ENCODE measurements at regions not wholly inside any gene's neighbourhood (a gene's known extent, or its start where the extent isn't known, plus 50 kb on each side); places are given as distances from the start of the nearest gene placed in this dataset.
A peak's percentile ranks its signal among the peaks of the same experiment; 100 is the strongest.

GRCh38 chr2:45259138-45259537 is 249.9 kb upstream of the SIX2 start:
- WGBS = 42% methylated on average over 8 of the region's 8 CpGs
- Histone ChIP-seq H3K27ac (ENCODE audit: low read depth in 1 of 2, low read length in 2 of 2) (no peak overlapping the region), H3K9me3 (ENCODE audit: control insufficient read depth in 4 of 4, low read length in 3 of 4) (no peaks in the 10 kb centered on the region), H3K9ac (ENCODE audit: low read depth in 1 of 2, low read length in 2 of 2) (no peak overlapping the region), H3K4me1 (ENCODE audit: control insufficient read depth in 4 of 4, insufficient read depth in 4 of 4, low read length in 3 of 4) (peaks cover 4 to 54% (median 44%) of the 10 kb centered on the region in 4 donors), H3K27me3 (ENCODE audit: control insufficient read depth in 4 of 4, insufficient read depth in 4 of 4, low read length in 3 of 4) (no peaks in the 10 kb centered on the region), H3K36me3 (ENCODE audit: control insufficient read depth in 4 of 4, insufficient read depth in 3 of 4, low read depth in 1 of 4, low read length in 3 of 4) (no peaks in the 10 kb centered on the region), H3K4me3 (ENCODE audit: low read depth in 1 of 3, low read length in 3 of 3) (no peak overlapping the region)
- no peak for TF ChIP-seq RXRA (IDR thresholded peaks at IDR 0.05)
- no peak for TF ChIP-seq RAD21 (IDR thresholded peaks at IDR 0.05)
- TF ChIP-seq ATF3 (IDR thresholded peaks at IDR 0.05) = no peak
- TF ChIP-seq, protein P1, sequence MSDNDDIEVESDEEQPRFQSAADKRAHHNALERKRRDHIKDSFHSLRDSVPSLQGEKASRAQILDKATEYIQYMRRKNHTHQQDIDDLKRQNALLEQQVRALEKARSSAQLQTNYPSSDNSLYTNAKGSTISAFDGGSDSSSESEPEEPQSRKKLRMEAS (IDR thresholded peaks at IDR 0.05) = no peak
- TF ChIP-seq HNF4G (IDR thresholded peaks at IDR 0.05) = no peak
- no peak for TF ChIP-seq FOXA1 (IDR thresholded peaks at IDR 0.05)
- no peak for TF ChIP-seq JUND (IDR thresholded peaks at IDR 0.05)
- DNase-seq (ENCODE audit: low spot score) = peak; percentile 31

- H3K4me3 ChIP-seq (ENCODE audit: low read depth in 1 of 3, low read length in 3 of 3) = no peak overlapping the region
- no peaks in the 10 kb centered on the region for H3K9me3 ChIP-seq (ENCODE audit: control insufficient read depth in 4 of 4, low read length in 3 of 4)
- peaks cover 4 to 53% (median 44%) of the 10 kb centered on the region in 4 donors for H3K4me1 ChIP-seq (ENCODE audit: control insufficient read depth in 4 of 4, insufficient read depth in 4 of 4, low read length in 3 of 4)
- peak; percentile 25 for DNase-seq (ENCODE audit: low spot score)
- TF ChIP-seq, protein P2, sequence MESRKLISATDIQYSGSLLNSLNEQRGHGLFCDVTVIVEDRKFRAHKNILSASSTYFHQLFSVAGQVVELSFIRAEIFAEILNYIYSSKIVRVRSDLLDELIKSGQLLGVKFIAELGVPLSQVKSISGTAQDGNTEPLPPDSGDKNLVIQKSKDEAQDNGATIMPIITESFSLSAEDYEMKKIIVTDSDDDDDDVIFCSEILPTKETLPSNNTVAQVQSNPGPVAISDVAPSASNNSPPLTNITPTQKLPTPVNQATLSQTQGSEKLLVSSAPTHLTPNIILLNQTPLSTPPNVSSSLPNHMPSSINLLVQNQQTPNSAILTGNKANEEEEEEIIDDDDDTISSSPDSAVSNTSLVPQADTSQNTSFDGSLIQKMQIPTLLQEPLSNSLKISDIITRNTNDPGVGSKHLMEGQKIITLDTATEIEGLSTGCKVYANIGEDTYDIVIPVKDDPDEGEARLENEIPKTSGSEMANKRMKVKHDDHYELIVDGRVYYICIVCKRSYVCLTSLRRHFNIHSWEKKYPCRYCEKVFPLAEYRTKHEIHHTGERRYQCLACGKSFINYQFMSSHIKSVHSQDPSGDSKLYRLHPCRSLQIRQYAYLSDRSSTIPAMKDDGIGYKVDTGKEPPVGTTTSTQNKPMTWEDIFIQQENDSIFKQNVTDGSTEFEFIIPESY (IDR thresholded peaks at IDR 0.05) = no peak
- TF ChIP-seq ATF3 (IDR thresholded peaks at IDR 0.05) = no peak
- no peak for TF ChIP-seq HNF4G (IDR thresholded peaks at IDR 0.05)
- no peak for TF ChIP-seq JUND (IDR thresholded peaks at IDR 0.05)
- TF ChIP-seq FOXA2 (IDR thresholded peaks at IDR 0.05) = no peak
- no peak for TF ChIP-seq REST (IDR thresholded peaks at IDR 0.05)
- no peaks in the 10 kb centered on the region for H3K36me3 ChIP-seq (ENCODE audit: control insufficient read depth in 4 of 4, insufficient read depth in 3 of 4, low read depth in 1 of 4, low read length in 3 of 4)
- WGBS = 69% methylated on average over 7 of the region's 7 CpGs
- no peaks in the 10 kb centered on the region for H3K27me3 ChIP-seq (ENCODE audit: control insufficient read depth in 4 of 4, insufficient read depth in 4 of 4, low read length in 3 of 4)
- H3K9ac ChIP-seq (ENCODE audit: low read depth in 1 of 2, low read length in 2 of 2) = no peak overlapping the region
- no peak overlapping the region for H3K27ac ChIP-seq (ENCODE audit: low read depth in 1 of 2, low read length in 2 of 2)
Measured at GRCh38 chr2:45258311-45258710, 249.1 kb upstream of the SIX2 start.

DNA sequence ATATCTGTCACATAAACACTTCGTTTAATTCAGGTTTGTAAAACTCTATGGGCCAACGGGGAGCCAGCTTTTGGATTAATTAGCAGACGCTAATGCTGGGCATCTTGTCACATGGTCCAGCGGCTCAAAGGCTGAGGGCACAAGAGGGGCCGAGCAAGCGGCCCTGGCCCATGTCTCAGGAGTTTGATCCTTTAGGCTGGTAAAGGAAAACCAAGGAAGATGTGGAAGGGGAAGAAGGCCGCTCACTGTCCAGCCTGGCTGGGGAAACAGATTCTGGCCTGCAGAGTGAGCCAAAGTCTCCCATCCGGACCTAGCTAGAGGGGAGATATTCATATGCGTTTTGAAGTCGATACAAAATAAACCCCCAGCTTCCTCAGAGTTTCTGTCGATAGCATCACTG is 248.6 kb upstream of the SIX2 start:
- H3K36me3 ChIP-seq (ENCODE audit: control insufficient read depth in 4 of 4, insufficient read depth in 3 of 4, low read depth in 1 of 4, low read length in 3 of 4) = no peaks in the 10 kb centered on the region
- no peak overlapping the region for H3K9ac ChIP-seq (ENCODE audit: low read depth in 1 of 2, low read length in 2 of 2)
- H3K4me1 ChIP-seq (ENCODE audit: control insufficient read depth in 4 of 4, insufficient read depth in 4 of 4, low read length in 3 of 4) = peaks cover 4 to 49% (median 42%) of the 10 kb centered on the region in 4 donors
- no peak for TF ChIP-seq CTCF (IDR thresholded peaks at IDR 0.05; ENCODE audit: low read depth, low read length, missing input control)
- 72% methylated on average over 11 of the region's 11 CpGs for WGBS
- H3K27me3 ChIP-seq (ENCODE audit: control insufficient read depth in 4 of 4, insufficient read depth in 4 of 4, low read length in 3 of 4) = no peaks in the 10 kb centered on the region
- peak; percentile 5 for DNase-seq (ENCODE audit: low spot score)
- H3K4me3 ChIP-seq (ENCODE audit: low read depth in 1 of 3, low read length in 3 of 3) = no peak overlapping the region
- H3K27ac ChIP-seq (ENCODE audit: low read depth in 1 of 2, low read length in 2 of 2) = no peak overlapping the region
- H3K9me3 ChIP-seq (ENCODE audit: control insufficient read depth in 4 of 4, low read length in 3 of 4) = no peaks in the 10 kb centered on the region
